ENCODE measurements at regions not wholly inside any gene's neighbourhood (a gene's known extent, or its start where the extent isn't known, plus 50 kb on each side); places are given as distances from the start of the nearest gene placed in this dataset.

DNA sequence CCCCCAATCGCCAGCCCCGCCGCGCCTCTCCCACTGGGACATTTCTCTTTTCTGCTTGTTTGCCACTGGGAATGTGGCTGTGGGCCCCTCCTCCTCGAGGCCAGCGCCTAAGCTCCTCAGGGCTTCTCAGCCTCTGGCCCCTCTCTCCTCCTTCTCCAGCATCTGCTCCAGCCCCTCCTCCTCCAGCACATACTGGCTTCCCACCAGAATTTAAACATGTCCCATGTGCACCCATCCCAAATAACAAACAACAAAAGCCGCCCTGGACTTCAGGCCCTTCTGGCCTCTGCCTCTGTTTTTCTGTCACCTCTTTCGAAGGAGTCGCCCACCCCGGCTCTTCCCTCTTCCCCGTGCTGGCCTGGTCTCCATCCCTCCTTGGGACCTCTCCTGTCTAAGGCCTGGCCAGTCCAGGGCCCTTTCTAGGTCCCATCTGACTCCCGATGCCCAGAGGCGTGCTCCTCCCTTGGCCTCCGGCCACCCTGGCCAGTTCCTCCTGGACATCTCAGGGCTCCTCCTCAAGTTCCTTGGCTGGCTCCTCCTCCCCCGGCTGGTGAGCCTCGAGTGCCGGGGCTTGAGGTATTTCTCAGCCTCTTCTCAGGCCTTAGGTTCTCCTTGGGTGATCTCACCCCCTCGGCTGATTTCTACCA is 94.6 kb upstream of the SLC6A6 start:
- no peak for TF ChIP-seq CSDC2 (CRISPR knock-in tag; IDR thresholded peaks at IDR 0.05)
- TF ChIP-seq ZNF565 (CRISPR knock-in tag; conservative IDR thresholded peaks at IDR 0.05; ENCODE audit: low read depth), result no peak
- TF ChIP-seq ESRRG (CRISPR knock-in tag; IDR thresholded peaks at IDR 0.05), result no peak
- TF ChIP-seq OSR1 (CRISPR knock-in tag; IDR thresholded peaks at IDR 0.05), result no peak
- ATAC-seq, result no peak

- ATAC-seq, result no peak
- TF ChIP-seq TOX (CRISPR knock-in tag; IDR thresholded peaks at IDR 0.05; ENCODE audit: borderline replicate concordance) (no peak), BACH2 (CRISPR knock-in tag; IDR thresholded peaks at IDR 0.05; ENCODE audit: borderline replicate concordance) (no peak), RARB (CRISPR knock-in tag; IDR thresholded peaks at IDR 0.05) (no peak), ZC3H10 (CRISPR knock-in tag; IDR thresholded peaks at IDR 0.05) (no peak), SNAI2 (CRISPR knock-in tag; IDR thresholded peaks at IDR 0.05) (no peak), ESRRG (CRISPR knock-in tag; IDR thresholded peaks at IDR 0.05) (no peak), OSR1 (CRISPR knock-in tag; IDR thresholded peaks at IDR 0.05) (no peak), ZFP30 (CRISPR knock-in tag; IDR thresholded peaks at IDR 0.05) (no peak), ZFP3 (CRISPR knock-in tag; IDR thresholded peaks at IDR 0.05) (no peak)
- TF ChIP-seq, protein P1, sequence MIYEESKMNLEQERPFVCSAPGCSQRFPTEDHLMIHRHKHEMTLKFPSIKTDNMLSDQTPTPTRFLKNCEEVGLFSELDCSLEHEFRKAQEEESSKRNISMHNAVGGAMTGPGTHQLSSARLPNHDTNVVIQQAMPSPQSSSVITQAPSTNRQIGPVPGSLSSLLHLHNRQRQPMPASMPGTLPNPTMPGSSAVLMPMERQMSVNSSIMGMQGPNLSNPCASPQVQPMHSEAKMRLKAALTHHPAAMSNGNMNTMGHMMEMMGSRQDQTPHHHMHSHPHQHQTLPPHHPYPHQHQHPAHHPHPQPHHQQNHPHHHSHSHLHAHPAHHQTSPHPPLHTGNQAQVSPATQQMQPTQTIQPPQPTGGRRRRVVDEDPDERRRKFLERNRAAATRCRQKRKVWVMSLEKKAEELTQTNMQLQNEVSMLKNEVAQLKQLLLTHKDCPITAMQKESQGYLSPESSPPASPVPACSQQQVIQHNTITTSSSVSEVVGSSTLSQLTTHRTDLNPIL (CRISPR knock-in tag; IDR thresholded peaks at IDR 0.05; ENCODE audit: low read depth), result no peak
These were observed 90.7 kb upstream of the SLC6A6 start for GRCh38 chr3:14311729-14312128.

- no peak; the same call in 2 of the 3 replicates for ATAC-seq
- TF ChIP-seq RARB (CRISPR knock-in tag; IDR thresholded peaks at IDR 0.05) (no peak), BACH2 (CRISPR knock-in tag; IDR thresholded peaks at IDR 0.05; ENCODE audit: borderline replicate concordance) (no peak), SNAI2 (CRISPR knock-in tag; IDR thresholded peaks at IDR 0.05) (no peak), ZFP3 (CRISPR knock-in tag; IDR thresholded peaks at IDR 0.05) (no peak)
- TF ChIP-seq, protein P1 (CRISPR knock-in tag; IDR thresholded peaks at IDR 0.05; ENCODE audit: low read depth), result no peak
These were observed 90.0 kb upstream of the SLC6A6 start for GRCh38 chr3:14312375-14312774.

DNA sequence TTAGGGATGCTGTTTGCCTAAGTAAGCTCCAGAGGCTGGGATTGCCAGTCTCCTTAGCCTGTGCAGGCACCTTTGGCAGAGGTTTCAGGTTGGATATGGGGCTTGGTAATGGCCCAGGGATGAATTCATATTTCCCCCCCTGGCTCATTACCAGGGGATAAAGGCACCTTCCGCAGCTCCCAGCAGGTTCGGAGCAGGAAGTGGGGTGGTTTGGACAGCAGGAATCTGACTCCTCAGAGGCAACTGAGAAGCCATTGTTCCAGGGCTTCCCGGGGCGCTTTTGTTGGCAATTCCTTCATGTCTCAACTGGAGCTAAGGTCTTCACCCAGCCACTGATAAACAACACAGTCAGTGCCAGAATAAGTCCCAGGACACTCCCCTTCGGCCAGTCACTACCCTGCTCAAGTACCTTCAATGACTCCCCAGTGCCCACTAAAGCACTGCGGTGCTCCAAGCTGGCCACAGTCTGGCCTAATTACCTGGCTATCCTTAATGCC is 85.3 kb upstream of the SLC6A6 start:
- no peak for TF ChIP-seq BACH2 (CRISPR knock-in tag; IDR thresholded peaks at IDR 0.05; ENCODE audit: borderline replicate concordance)
- TF ChIP-seq, protein P2, sequence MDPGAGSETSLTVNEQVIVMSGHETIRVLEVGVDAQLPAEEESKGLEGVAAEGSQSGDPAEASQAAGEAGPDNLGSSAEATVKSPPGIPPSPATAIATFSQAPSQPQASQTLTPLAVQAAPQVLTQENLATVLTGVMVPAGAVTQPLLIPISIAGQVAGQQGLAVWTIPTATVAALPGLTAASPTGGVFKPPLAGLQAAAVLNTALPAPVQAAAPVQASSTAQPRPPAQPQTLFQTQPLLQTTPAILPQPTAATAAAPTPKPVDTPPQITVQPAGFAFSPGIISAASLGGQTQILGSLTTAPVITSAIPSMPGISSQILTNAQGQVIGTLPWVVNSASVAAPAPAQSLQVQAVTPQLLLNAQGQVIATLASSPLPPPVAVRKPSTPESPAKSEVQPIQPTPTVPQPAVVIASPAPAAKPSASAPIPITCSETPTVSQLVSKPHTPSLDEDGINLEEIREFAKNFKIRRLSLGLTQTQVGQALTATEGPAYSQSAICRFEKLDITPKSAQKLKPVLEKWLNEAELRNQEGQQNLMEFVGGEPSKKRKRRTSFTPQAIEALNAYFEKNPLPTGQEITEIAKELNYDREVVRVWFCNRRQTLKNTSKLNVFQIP (CRISPR knock-in tag; IDR thresholded peaks at IDR 0.05; ENCODE audit: borderline replicate concordance, low read depth), result no peak
- no peak for TF ChIP-seq OSR1 (CRISPR knock-in tag; IDR thresholded peaks at IDR 0.05)
- no peak for TF ChIP-seq GLIS3 (CRISPR knock-in tag; IDR thresholded peaks at IDR 0.05)
- TF ChIP-seq ISL1 (CRISPR knock-in tag; IDR thresholded peaks at IDR 0.05), result no peak
- TF ChIP-seq, protein P3, sequence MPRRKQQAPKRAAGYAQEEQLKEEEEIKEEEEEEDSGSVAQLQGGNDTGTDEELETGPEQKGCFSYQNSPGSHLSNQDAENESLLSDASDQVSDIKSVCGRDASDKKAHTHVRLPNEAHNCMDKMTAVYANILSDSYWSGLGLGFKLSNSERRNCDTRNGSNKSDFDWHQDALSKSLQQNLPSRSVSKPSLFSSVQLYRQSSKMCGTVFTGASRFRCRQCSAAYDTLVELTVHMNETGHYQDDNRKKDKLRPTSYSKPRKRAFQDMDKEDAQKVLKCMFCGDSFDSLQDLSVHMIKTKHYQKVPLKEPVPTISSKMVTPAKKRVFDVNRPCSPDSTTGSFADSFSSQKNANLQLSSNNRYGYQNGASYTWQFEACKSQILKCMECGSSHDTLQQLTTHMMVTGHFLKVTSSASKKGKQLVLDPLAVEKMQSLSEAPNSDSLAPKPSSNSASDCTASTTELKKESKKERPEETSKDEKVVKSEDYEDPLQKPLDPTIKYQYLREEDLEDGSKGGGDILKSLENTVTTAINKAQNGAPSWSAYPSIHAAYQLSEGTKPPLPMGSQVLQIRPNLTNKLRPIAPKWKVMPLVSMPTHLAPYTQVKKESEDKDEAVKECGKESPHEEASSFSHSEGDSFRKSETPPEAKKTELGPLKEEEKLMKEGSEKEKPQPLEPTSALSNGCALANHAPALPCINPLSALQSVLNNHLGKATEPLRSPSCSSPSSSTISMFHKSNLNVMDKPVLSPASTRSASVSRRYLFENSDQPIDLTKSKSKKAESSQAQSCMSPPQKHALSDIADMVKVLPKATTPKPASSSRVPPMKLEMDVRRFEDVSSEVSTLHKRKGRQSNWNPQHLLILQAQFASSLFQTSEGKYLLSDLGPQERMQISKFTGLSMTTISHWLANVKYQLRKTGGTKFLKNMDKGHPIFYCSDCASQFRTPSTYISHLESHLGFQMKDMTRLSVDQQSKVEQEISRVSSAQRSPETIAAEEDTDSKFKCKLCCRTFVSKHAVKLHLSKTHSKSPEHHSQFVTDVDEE (CRISPR knock-in tag; IDR thresholded peaks at IDR 0.05), result no peak
- TF ChIP-seq CSDC2 (CRISPR knock-in tag; IDR thresholded peaks at IDR 0.05), result no peak
- no peak for TF ChIP-seq RARB (CRISPR knock-in tag; IDR thresholded peaks at IDR 0.05)
- no peak for TF ChIP-seq ZC3H10 (CRISPR knock-in tag; IDR thresholded peaks at IDR 0.05)
- TF ChIP-seq, protein P4, sequence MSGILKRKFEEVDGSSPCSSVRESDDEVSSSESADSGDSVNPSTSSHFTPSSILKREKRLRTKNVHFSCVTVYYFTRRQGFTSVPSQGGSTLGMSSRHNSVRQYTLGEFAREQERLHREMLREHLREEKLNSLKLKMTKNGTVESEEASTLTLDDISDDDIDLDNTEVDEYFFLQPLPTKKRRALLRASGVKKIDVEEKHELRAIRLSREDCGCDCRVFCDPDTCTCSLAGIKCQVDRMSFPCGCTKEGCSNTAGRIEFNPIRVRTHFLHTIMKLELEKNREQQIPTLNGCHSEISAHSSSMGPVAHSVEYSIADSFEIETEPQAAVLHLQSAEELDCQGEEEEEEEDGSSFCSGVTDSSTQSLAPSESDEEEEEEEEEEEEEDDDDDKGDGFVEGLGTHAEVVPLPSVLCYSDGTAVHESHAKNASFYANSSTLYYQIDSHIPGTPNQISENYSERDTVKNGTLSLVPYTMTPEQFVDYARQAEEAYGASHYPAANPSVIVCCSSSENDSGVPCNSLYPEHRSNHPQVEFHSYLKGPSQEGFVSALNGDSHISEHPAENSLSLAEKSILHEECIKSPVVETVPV (CRISPR knock-in tag; IDR thresholded peaks at IDR 0.05), result no peak
- no peak for TF ChIP-seq ARNTL (CRISPR knock-in tag; IDR thresholded peaks at IDR 0.05; ENCODE audit: borderline replicate concordance, low read depth)
- no peak for TF ChIP-seq ZNF8 (CRISPR knock-in tag; IDR thresholded peaks at IDR 0.05)
- TF ChIP-seq ESRRG (CRISPR knock-in tag; IDR thresholded peaks at IDR 0.05), result no peak
- ATAC-seq, result no peak

Measured in SK-N-SH treated with all-trans-retinoic acid at 6 μM for 48 hours (cell line).